ENCODE measurements at regions not wholly inside any gene's neighbourhood (a gene's known extent, or its start where the extent isn't known, plus 50 kb on each side); places are given as distances from the start of the nearest gene placed in this dataset.

DNA sequence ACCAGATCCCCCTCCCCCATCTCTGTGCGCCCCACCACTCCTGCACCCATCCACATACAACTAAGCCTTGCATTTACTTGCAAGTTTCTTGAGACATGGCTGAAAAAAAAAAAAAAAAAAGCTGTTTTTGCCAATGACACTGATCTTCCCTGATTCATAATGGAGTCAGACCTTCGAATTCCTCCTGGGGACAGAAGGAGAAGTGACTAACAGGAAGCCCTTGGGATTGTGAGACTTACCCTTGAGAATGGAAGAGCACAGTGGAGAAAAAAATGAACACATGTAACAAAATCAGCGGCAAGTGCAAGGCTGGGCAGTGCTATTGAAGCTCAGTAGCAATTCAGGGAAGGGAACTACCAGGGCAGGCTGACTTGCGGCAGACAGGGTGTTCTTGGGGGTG lies 288.4 kb downstream of the BCOR start:
- WGBS (ENCODE audit: insufficient coverage, low lambda C conversion rate), result no CpG with 5 or more reads among the region's 4 CpGs

DNA sequence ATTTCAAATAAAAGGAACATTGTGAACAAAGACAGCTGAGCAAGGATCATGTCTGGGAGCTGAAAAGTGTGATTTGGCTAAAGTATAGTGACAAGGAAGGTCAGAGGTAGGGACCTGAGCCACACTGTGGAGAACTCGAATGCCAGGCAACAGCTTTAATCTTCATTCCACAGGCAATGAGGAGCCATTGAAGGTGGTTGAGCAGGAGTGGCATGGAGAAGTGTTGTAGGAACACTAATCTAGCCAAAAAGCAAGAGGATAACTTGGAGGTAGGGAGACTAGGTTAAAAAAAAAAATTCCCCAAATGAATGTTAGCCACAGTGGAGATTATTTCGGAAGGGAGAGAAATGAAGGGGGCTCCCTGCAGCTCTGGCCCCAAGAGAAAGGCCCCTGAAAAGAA lies 286.9 kb downstream of the BCOR start:
- Histone ChIP-seq H3K9me3 (ENCODE audit: control insufficient read depth, low read depth, low read length) (no peaks in the 10 kb centered on the region), H3K27me3 (ENCODE audit: control insufficient read depth, insufficient read depth, low read length) (no peaks in the 10 kb centered on the region), H3K4me1 (ENCODE audit: control insufficient read depth, insufficient read depth, low read length) (no peaks in the 10 kb centered on the region), H3K4me3 (ENCODE audit: low read length) (no peak overlapping the region), H3K36me3 (ENCODE audit: control insufficient read depth, insufficient read depth, low read length) (no peaks in the 10 kb centered on the region), H3K27ac (ENCODE audit: low read length) (no peak overlapping the region)
- WGBS (ENCODE audit: insufficient coverage, low lambda C conversion rate), result no CpG with 5 or more reads among the region's 2 CpGs
- DNase-seq, result no peak

More for the DNA sequence above, 288.4 kb downstream of the BCOR start:
- Histone ChIP-seq H3K36me3 (ENCODE audit: control insufficient read depth, insufficient read depth, low read length) (no peaks in the 10 kb centered on the region), H3K4me3 (ENCODE audit: low read length) (no peak overlapping the region), H3K9me3 (ENCODE audit: control insufficient read depth, low read depth, low read length) (no peaks in the 10 kb centered on the region), H3K4me1 (ENCODE audit: control insufficient read depth, insufficient read depth, low read length) (no peaks in the 10 kb centered on the region), H3K27ac (ENCODE audit: low read length) (no peak overlapping the region), H3K27me3 (ENCODE audit: control insufficient read depth, insufficient read depth, low read length) (no peaks in the 10 kb centered on the region)
- no peak for DNase-seq

DNA sequence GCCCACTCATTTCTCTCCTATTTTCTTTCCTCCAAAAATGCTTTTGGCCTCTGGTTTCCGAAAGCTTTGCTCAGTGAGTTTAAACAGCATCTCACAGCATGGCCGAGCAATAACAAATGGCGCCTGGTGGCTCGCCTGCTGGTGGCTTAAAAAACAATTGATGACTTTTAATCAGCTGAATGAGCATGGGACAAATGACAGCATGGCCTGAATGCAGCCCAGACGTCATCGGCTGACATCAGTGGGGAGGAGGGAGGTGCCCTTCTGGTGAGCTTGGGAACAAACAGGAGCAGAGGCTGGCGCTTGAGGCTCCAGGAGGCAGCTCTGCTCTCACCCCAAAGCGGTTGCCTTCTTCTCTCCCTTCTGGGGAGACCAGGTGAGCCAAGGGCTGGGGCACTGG lies 286.4 kb downstream of the BCOR start:
- WGBS (ENCODE audit: insufficient coverage, low lambda C conversion rate), result no CpG with 5 or more reads among the region's 8 CpGs
- Histone ChIP-seq H3K4me3 (ENCODE audit: low read length) (no peak overlapping the region), H3K9me3 (ENCODE audit: control insufficient read depth, low read depth, low read length) (no peaks in the 10 kb centered on the region), H3K4me1 (ENCODE audit: control insufficient read depth, insufficient read depth, low read length) (peaks cover 3% of the 10 kb centered on the region), H3K27me3 (ENCODE audit: control insufficient read depth, insufficient read depth, low read length) (no peaks in the 10 kb centered on the region), H3K27ac (ENCODE audit: low read length) (no peak overlapping the region), H3K36me3 (ENCODE audit: control insufficient read depth, insufficient read depth, low read length) (no peaks in the 10 kb centered on the region)
- DNase-seq, result no peak

DNA sequence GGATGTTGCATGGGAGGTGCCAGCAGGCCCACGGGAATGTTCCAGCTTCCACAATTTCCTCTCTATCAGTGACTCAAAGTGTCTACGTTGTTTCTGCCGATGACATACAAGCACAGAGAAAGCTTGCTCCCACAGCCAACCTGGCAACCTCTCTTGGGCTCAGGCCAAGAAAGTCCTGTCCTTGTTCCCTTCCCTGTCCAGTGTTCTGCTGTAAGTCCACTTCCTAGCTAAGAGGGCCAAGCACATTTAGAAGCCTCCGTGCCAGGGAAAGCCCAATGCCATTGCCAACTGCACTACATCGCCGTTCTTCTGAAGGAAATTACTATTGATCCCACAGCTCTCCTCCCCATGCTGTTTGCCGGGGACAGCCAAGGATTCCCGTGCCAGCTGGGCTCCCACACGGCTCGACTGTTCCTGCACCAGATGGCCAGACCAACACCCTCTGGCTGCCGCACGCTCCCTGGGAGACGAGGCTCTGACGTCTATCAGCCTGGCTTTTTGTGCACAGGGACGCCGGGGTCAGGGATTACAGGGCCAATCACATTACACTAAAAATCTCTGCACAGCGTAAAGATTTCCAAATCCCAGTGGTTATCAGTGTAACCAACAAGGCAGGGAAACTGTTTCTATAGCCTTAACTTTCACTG lies 284.0 kb downstream of the BCOR start:
- no peak overlapping the region for H3K27ac ChIP-seq (ENCODE audit: low read length)
- peak in 1 of 2 donors; percentile 21 for DNase-seq
- no peaks in the 10 kb centered on the region for H3K9me3 ChIP-seq (ENCODE audit: control insufficient read depth, low read depth, low read length)
- WGBS (ENCODE audit: insufficient coverage, low lambda C conversion rate), result no CpG with 5 or more reads among the region's 17 CpGs
- no peaks in the 10 kb centered on the region for H3K36me3 ChIP-seq (ENCODE audit: control insufficient read depth, insufficient read depth, low read length)
- peaks cover 10% of the 10 kb centered on the region for H3K4me1 ChIP-seq (ENCODE audit: control insufficient read depth, insufficient read depth, low read length)
- no peaks in the 10 kb centered on the region for H3K27me3 ChIP-seq (ENCODE audit: control insufficient read depth, insufficient read depth, low read length)
- no peak overlapping the region for H3K4me3 ChIP-seq (ENCODE audit: low read length)

DNA sequence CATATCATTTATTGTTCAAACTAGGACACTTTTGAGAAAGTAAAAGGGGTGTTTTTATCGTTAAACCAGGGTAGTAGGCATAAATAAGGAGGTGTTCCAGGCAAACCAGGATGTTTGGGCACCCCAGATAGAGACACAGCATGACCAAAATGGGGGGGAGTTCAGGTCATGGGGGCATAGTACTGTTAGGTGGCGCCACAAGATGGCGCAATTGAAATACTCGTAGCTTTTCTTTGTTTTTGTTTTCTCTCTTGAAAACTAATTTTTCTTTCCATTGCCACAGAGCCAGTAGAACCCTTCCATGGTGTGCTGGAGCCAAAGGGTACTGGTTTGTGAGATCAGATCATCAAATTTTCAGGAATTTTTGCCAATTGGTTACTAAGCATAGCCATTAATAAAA lies 283.4 kb downstream of the BCOR start:
- no CpG with 5 or more reads among the region's 4 CpGs for WGBS (ENCODE audit: insufficient coverage, low lambda C conversion rate)

DNA sequence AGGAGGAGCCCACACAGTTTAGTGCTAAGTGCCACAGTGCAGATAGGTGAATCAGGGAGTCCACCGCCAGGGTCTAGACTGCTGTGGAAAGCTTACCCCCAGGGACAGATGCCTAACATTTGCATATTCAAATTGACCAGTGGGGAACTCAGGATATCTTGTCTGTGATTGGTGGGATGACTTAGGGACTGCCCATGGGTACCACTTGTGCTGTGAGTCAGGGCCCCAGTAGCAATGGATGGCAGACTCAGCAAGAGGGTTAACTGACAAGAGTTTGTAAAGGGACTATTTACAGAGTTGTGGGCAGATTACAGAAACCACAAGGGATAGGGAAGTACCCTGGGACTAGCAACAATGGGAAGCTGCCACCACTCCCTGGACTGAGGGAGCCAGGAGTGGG lies 282.1 kb downstream of the BCOR start:
- Histone ChIP-seq H3K27me3 (ENCODE audit: control insufficient read depth, insufficient read depth, low read length) (no peaks in the 10 kb centered on the region), H3K4me3 (ENCODE audit: low read length) (no peak overlapping the region), H3K9me3 (ENCODE audit: control insufficient read depth, low read depth, low read length) (no peaks in the 10 kb centered on the region), H3K27ac (ENCODE audit: low read length) (no peak overlapping the region), H3K4me1 (ENCODE audit: control insufficient read depth, insufficient read depth, low read length) (peaks cover 16% of the 10 kb centered on the region), H3K36me3 (ENCODE audit: control insufficient read depth, insufficient read depth, low read length) (no peaks in the 10 kb centered on the region)
- DNase-seq, result no peak
- WGBS (ENCODE audit: insufficient coverage, low lambda C conversion rate), result no CpG with 5 or more reads among the region's 1 CpG

More for the DNA sequence above, 283.4 kb downstream of the BCOR start:
- DNase-seq, result no peak
- no peaks in the 10 kb centered on the region for H3K27me3 ChIP-seq (ENCODE audit: control insufficient read depth, insufficient read depth, low read length)
- H3K36me3 ChIP-seq (ENCODE audit: control insufficient read depth, insufficient read depth, low read length), result no peaks in the 10 kb centered on the region
- no peak overlapping the region for H3K4me3 ChIP-seq (ENCODE audit: low read length)
- H3K4me1 ChIP-seq (ENCODE audit: control insufficient read depth, insufficient read depth, low read length), result peaks cover 10% of the 10 kb centered on the region
- H3K9me3 ChIP-seq (ENCODE audit: control insufficient read depth, low read depth, low read length), result no peaks in the 10 kb centered on the region
- no peak overlapping the region for H3K27ac ChIP-seq (ENCODE audit: low read length)

DNA sequence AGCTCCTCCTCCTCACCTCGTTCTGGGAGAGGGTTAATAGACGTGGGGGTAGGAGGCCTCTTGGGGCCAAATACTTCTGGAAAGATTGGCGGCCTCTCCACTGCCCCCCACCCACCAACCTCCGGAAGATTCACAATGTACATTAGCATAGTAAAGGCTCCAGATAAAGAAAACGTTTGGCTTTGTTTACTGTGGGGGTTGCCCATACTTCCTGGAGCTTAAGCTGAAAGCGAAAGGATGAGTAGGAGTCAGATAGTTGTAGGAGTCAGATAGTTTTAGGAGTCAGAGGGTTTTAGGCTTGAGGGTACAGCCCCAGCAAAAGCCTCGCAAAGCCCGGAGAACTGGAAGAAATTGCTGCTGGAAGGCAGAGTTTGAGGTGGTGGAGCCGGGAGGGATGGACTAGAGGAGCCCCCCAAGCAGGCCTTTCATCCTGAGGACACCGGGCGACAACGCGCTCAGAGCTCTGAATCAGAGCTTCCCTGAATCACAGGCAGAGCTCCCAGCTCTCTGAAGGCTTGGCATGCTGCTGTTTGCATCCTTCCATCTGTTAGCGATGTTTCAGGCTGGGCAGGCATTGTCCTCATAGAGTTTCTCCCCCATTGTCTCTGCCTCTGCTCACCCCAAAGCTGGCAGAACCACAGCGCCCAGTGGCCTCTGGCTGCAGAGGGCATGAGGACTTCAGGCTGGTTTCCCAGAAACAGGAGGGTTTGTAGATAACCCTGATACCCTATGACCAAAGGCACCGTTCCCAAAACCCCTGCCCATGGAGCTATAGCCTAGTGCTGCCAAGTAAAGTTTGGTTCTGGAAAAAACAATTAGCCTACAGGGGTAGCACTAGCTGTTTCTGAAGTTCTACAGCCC lies 280.7 kb downstream of the BCOR start:
- Histone ChIP-seq H3K36me3 (ENCODE audit: control insufficient read depth, insufficient read depth, low read length) (no peaks in the 10 kb centered on the region), H3K4me1 (ENCODE audit: control insufficient read depth, insufficient read depth, low read length) (peaks cover 16% of the 10 kb centered on the region), H3K27ac (ENCODE audit: low read length) (no peak overlapping the region), H3K9me3 (ENCODE audit: control insufficient read depth, low read depth, low read length) (no peaks in the 10 kb centered on the region), H3K4me3 (ENCODE audit: low read length) (no peak overlapping the region), H3K27me3 (ENCODE audit: control insufficient read depth, insufficient read depth, low read length) (peaks cover 4% of the 10 kb centered on the region)
- DNase-seq, result peak in 1 of 2 donors; percentile 30
- no CpG with 5 or more reads among the region's 16 CpGs for WGBS (ENCODE audit: insufficient coverage, low lambda C conversion rate)

DNA sequence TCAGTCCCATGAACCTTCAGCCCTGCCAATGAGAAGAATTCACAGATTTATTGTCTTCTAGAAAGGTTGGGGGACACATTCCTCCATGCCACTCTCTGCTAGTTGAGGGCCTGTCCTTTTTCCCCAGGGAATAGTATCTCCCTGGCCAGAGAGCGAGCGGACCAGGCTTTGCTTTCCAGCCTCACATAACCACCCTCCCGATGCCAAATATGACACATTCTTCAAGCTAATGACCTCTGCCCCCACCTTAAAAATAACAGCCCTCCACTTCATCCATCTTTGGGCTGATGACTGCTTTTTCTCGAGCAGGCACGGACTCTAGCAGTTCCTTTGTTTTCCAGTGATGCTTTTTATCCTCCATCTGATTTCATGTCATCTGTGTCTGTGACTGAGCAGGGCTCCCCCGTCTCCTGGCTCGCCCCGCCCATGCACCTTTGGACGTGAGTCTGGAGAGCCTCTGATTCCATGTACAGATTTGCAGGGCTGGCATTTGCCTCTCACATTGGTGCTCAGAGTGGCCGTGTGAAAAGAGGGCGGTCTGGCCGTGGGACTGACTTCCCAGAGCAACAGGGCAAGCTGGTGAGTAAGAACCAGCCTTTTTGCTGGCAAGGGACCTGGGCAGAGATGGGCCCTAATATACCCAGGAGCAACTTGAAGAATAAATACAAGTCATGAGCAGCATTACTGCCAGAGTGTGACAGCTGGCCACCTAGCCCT lies 279.8 kb downstream of the BCOR start:
- DNase-seq, result peak; percentile 41 to 63
- WGBS (ENCODE audit: insufficient coverage, low lambda C conversion rate), result no CpG with 5 or more reads among the region's 12 CpGs
- no peak overlapping the region for H3K27ac ChIP-seq (ENCODE audit: low read length)

DNA sequence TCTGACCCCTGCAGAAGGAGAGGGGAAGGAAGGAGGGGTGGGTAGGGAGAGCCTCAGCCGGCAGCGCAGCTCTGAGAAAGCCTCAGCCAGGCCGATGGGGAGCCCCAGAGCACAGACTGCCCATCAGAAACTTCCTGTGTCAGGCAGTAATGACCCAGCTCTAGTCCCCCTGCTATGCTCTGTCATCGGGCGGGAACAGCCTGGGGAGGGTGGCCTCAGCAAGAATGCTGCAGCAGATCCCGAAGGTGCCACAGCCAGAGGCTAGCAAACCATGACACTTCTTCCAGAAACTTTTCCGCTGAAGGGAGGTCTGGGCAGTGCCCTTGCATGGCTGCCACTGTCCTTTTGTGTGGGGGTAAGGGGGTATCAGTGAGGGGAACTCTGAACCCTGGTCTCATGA lies 279.0 kb downstream of the BCOR start:
- Histone ChIP-seq H3K9me3 (ENCODE audit: control insufficient read depth, low read depth, low read length) (no peaks in the 10 kb centered on the region), H3K27ac (ENCODE audit: low read length) (no peak overlapping the region), H3K4me1 (ENCODE audit: control insufficient read depth, insufficient read depth, low read length) (peaks cover 16% of the 10 kb centered on the region), H3K36me3 (ENCODE audit: control insufficient read depth, insufficient read depth, low read length) (no peaks in the 10 kb centered on the region), H3K27me3 (ENCODE audit: control insufficient read depth, insufficient read depth, low read length) (peaks cover 6% of the 10 kb centered on the region), H3K4me3 (ENCODE audit: low read length) (no peak overlapping the region)
- DNase-seq, result no peak
- no CpG with 5 or more reads among the region's 7 CpGs for WGBS (ENCODE audit: insufficient coverage, low lambda C conversion rate)

More for the DNA sequence above, 279.8 kb downstream of the BCOR start:
- H3K36me3 ChIP-seq (ENCODE audit: control insufficient read depth, insufficient read depth, low read length), result no peaks in the 10 kb centered on the region
- peaks cover 16% of the 10 kb centered on the region for H3K4me1 ChIP-seq (ENCODE audit: control insufficient read depth, insufficient read depth, low read length)
- H3K9me3 ChIP-seq (ENCODE audit: control insufficient read depth, low read depth, low read length), result no peaks in the 10 kb centered on the region
- H3K27me3 ChIP-seq (ENCODE audit: control insufficient read depth, insufficient read depth, low read length), result peaks cover 6% of the 10 kb centered on the region
- no peak overlapping the region for H3K4me3 ChIP-seq (ENCODE audit: low read length)
